C4-2B (cell line): ENCODE measurements at regions not wholly inside any gene's neighbourhood (a gene's known extent, or its start where the extent isn't known, plus 50 kb on each side); places are given as distances from the start of the nearest gene placed in this dataset.

Experiments used
- H3K27ac ChIP-seq: fragments of 450-650 bp; 2 replicates; pipeline ENCODE4 v1.5.1; 2017
- CTCF ChIP-seq: fragments of 450-650 bp; conservative IDR thresholded peaks from 2 replicates; pipeline ENCODE4 v1.5.1; 2017; ENCODE audit warnings: mild to moderate bottlenecking
- ZFX ChIP-seq: fragments of 450-650 bp; IDR thresholded peaks from 2 replicates; pipeline ENCODE4 v1.6.1; 2017

- TF ChIP-seq CTCF: no peak
- TF ChIP-seq ZFX: no peak
- no peak overlapping the region for H3K27ac ChIP-seq
Observed at GRCh38 chr2:147062073-147062472, 782.8 kb upstream of the ACVR2A start.

- no peak overlapping the region for H3K27ac ChIP-seq
- TF ChIP-seq ZFX (no peak), CTCF (no peak)
Observed at GRCh38 chr2:147061269-147061668, 783.6 kb upstream of the ACVR2A start.

GRCh38 chr2:147057892-147058490, 786.8 kb upstream of the ACVR2A start:
- TF ChIP-seq ZFX (no peak), CTCF (no peak)
- H3K27ac ChIP-seq: no peak overlapping the region

- no peak for TF ChIP-seq ZFX
- TF ChIP-seq CTCF: no peak
Observed at GRCh38 chr2:147051814-147052213, 793.0 kb upstream of the ACVR2A start.

GRCh38 chr2:147051248-147051647, 793.6 kb upstream of the ACVR2A start:
- no peak for TF ChIP-seq CTCF
- TF ChIP-seq ZFX: no peak
- H3K27ac ChIP-seq: no peak overlapping the region

More at GRCh38 chr2:147051814-147052213, 793.0 kb upstream of the ACVR2A start:
- H3K27ac ChIP-seq: no peak overlapping the region

- H3K27ac ChIP-seq: no peak overlapping the region
- TF ChIP-seq CTCF: no peak
- TF ChIP-seq ZFX: no peak
Observed at GRCh38 chr2:147049957-147050356, 794.9 kb upstream of the ACVR2A start.

GRCh38 chr2:147046473-147046872, 798.4 kb upstream of the ACVR2A start:
- TF ChIP-seq ZFX (no peak), CTCF (no peak)
- H3K27ac ChIP-seq: no peak overlapping the region
